ENCODE measurements at regions not wholly inside any gene's neighbourhood (a gene's known extent, or its start where the extent isn't known, plus 50 kb on each side); places are given as distances from the start of the nearest gene placed in this dataset.
A peak's percentile ranks its signal among the peaks of the same experiment; 100 is the strongest.

- Histone ChIP-seq H3K27me3 (no peaks in the 10 kb centered on the region), H3K27ac (no peak overlapping the region), H3K4me2 (no peak overlapping the region), H3K9ac (no peak overlapping the region), H3K9me3 (no peaks in the 10 kb centered on the region), H3K4me1 (no peaks in the 10 kb centered on the region), H4K20me1 (no peaks in the 10 kb centered on the region), H3K36me3 (no peaks in the 10 kb centered on the region), H3K4me3 (no peak overlapping the region)
- TF ChIP-seq Cebpa-rat (IDR thresholded peaks at IDR 0.05) = no peak
Observed at GRCh38 chr2:2889646-2890045, 488.0 kb downstream of the EIPR1 start.

GRCh38 chr2:2889141-2889540 lies 488.5 kb downstream of the EIPR1 start:
- no peaks in the 10 kb centered on the region for H3K4me1 ChIP-seq
- H3K9ac ChIP-seq = no peak overlapping the region
- H3K9me3 ChIP-seq = no peaks in the 10 kb centered on the region
- H3K4me3 ChIP-seq = no peak overlapping the region
- H3K27ac ChIP-seq = no peak overlapping the region
- H3K4me2 ChIP-seq = no peak overlapping the region
- TF ChIP-seq Cebpa-rat (IDR thresholded peaks at IDR 0.05) = no peak
- no peaks in the 10 kb centered on the region for H4K20me1 ChIP-seq
- H3K36me3 ChIP-seq = no peaks in the 10 kb centered on the region
- H3K27me3 ChIP-seq = no peaks in the 10 kb centered on the region

GRCh38 chr2:2887772-2888387 lies 489.7 kb downstream of the EIPR1 start:
- Histone ChIP-seq H4K20me1 (no peaks in the 10 kb centered on the region), H3K9ac (no peak overlapping the region), H3K27ac (no peak overlapping the region), H3K9me3 (peaks cover 10% of the 10 kb centered on the region), H3K27me3 (no peaks in the 10 kb centered on the region), H3K4me3 (no peak overlapping the region), H3K4me2 (no peak overlapping the region), H3K4me1 (no peaks in the 10 kb centered on the region), H3K36me3 (no peaks in the 10 kb centered on the region)
- no peak for TF ChIP-seq Cebpa-rat (IDR thresholded peaks at IDR 0.05)

- H3K4me3 ChIP-seq = no peak overlapping the region
- H3K27me3 ChIP-seq = no peaks in the 10 kb centered on the region
- no peak overlapping the region for H3K9ac ChIP-seq
- H3K36me3 ChIP-seq = no peaks in the 10 kb centered on the region
- TF ChIP-seq Cebpa-rat (IDR thresholded peaks at IDR 0.05) = no peak
- H3K27ac ChIP-seq = no peak overlapping the region
- no peak overlapping the region for H3K4me2 ChIP-seq
- H3K9me3 ChIP-seq = peaks cover 19% of the 10 kb centered on the region
- H3K4me1 ChIP-seq = peaks cover 5% of the 10 kb centered on the region
- H4K20me1 ChIP-seq = no peaks in the 10 kb centered on the region
Observed at GRCh38 chr2:2886922-2887321, 490.7 kb downstream of the EIPR1 start.

- no peak for TF ChIP-seq Cebpa-rat (IDR thresholded peaks at IDR 0.05)
- Histone ChIP-seq H3K9ac (no peak overlapping the region), H3K27ac (no peak overlapping the region), H3K27me3 (no peaks in the 10 kb centered on the region), H3K36me3 (no peaks in the 10 kb centered on the region), H3K4me2 (peak overlapping the region; percentile 78), H4K20me1 (no peaks in the 10 kb centered on the region), H3K4me1 (peaks cover 39% of the 10 kb centered on the region), H3K4me3 (no peak overlapping the region), H3K9me3 (peaks cover 36% of the 10 kb centered on the region)
Observed at GRCh38 chr2:2881499-2881898, 496.1 kb downstream of the EIPR1 start.

- Histone ChIP-seq H3K4me3 (no peak overlapping the region), H3K4me2 (peak overlapping the region; percentile 78), H3K36me3 (no peaks in the 10 kb centered on the region), H3K9me3 (peaks cover 36% of the 10 kb centered on the region), H3K9ac (no peak overlapping the region), H3K27me3 (no peaks in the 10 kb centered on the region), H4K20me1 (no peaks in the 10 kb centered on the region), H3K4me1 (peaks cover 43% of the 10 kb centered on the region), H3K27ac (peak overlapping the region; percentile 54; the same call in 1 of the 2 replicates)
- TF ChIP-seq Cebpa-rat (IDR thresholded peaks at IDR 0.05) = no peak
Observed at GRCh38 chr2:2880938-2881337, 496.7 kb downstream of the EIPR1 start.

- Histone ChIP-seq H4K20me1 (no peaks in the 10 kb centered on the region), H3K9ac (peak overlapping the region; percentile 42; the same call in 1 of the 2 replicates), H3K4me3 (no peak overlapping the region), H3K36me3 (no peaks in the 10 kb centered on the region), H3K27me3 (no peaks in the 10 kb centered on the region), H3K4me1 (peaks cover 47% of the 10 kb centered on the region), H3K27ac (peak overlapping the region; percentile 76), H3K4me2 (peak overlapping the region; percentile 78), H3K9me3 (peaks cover 36% of the 10 kb centered on the region)
- no peak for TF ChIP-seq Cebpa-rat (IDR thresholded peaks at IDR 0.05)
Observed at GRCh38 chr2:2879781-2880180, 497.8 kb downstream of the EIPR1 start.

GRCh38 chr2:2879071-2879470 lies 498.5 kb downstream of the EIPR1 start:
- Histone ChIP-seq H3K27me3 (no peaks in the 10 kb centered on the region), H3K4me1 (peaks cover 47% of the 10 kb centered on the region), H3K9me3 (peaks cover 36% of the 10 kb centered on the region), H3K9ac (peak overlapping the region; percentile 42; the same call in 1 of the 2 replicates), H4K20me1 (no peaks in the 10 kb centered on the region), H3K4me3 (no peak overlapping the region), H3K36me3 (no peaks in the 10 kb centered on the region), H3K27ac (peak overlapping the region; percentile 76), H3K4me2 (peak overlapping the region; percentile 78)
- no peak for TF ChIP-seq Cebpa-rat (IDR thresholded peaks at IDR 0.05)

GRCh38 chr2:2877427-2877826 lies 500.2 kb downstream of the EIPR1 start:
- no peaks in the 10 kb centered on the region for H3K36me3 ChIP-seq
- peaks cover 22% of the 10 kb centered on the region for H3K9me3 ChIP-seq
- H3K9ac ChIP-seq = no peak overlapping the region
- no peak overlapping the region for H3K4me3 ChIP-seq
- peaks cover 54% of the 10 kb centered on the region for H3K4me1 ChIP-seq
- H3K27me3 ChIP-seq = no peaks in the 10 kb centered on the region
- H3K27ac ChIP-seq = no peak overlapping the region
- H4K20me1 ChIP-seq = no peaks in the 10 kb centered on the region
- H3K4me2 ChIP-seq = no peak overlapping the region
- no peak for TF ChIP-seq Cebpa-rat (IDR thresholded peaks at IDR 0.05)

GRCh38 chr2:2876331-2877221 lies 501.0 kb downstream of the EIPR1 start:
- no peaks in the 10 kb centered on the region for H3K27me3 ChIP-seq
- H3K4me3 ChIP-seq = no peak overlapping the region
- H3K27ac ChIP-seq = no peak overlapping the region
- H3K4me1 ChIP-seq = peaks cover 46% of the 10 kb centered on the region
- peak overlapping the region; percentile 12; the same call in 1 of the 2 replicates for H3K4me2 ChIP-seq
- no peaks in the 10 kb centered on the region for H4K20me1 ChIP-seq
- H3K36me3 ChIP-seq = no peaks in the 10 kb centered on the region
- no peak overlapping the region for H3K9ac ChIP-seq
- peaks cover 17% of the 10 kb centered on the region for H3K9me3 ChIP-seq
- TF ChIP-seq Cebpa-rat (IDR thresholded peaks at IDR 0.05) = no peak
